ENCODE measurements at regions not wholly inside any gene's neighbourhood (a gene's known extent, or its start where the extent isn't known, plus 50 kb on each side); places are given as distances from the start of the nearest gene placed in this dataset.
"Not testable (repeated sequence)": the region's sequence is repeated elsewhere in the genome, so short reads cannot be mapped to it uniquely, and the experiment has no call there.

DNA sequence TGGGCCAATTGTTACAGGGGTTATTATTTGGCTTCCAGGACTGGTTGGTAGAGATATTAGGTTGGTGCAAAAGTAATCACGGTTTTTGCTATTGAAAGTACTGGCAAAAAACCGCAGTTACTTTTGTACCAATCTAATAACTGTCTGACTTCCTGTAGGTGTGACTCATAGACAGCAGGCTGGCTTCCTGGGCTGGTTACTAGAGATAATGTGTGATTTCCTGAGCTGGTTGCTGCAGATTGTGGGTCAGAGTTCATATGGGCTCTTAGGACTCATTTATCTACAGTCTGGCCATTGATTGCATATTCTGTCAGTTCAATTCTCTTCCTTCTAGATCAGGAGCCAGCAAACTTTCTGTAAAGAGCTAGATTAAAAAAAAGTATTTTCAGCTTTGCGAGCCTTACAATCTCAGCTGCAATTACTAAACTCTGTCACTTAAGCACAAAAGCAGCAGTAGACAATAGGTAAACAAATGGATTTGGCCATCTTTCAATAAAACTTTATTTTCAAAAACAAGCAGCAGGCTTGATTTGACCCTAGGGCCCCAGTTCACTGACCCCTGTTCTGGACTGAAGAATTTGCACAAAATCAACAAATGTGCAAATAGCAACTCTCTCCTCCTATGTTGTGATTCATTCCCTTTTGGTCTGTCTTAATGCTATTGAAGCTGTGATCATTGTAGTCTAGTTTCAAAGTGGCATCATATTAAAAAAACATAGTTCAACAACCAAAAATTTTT, 50.8 kb upstream of the BOD1L1 start:
- Histone ChIP-seq H3K4me3 (no peak overlapping the region), H3K36me3 (no peaks in the 10 kb centered on the region), H3K27ac (no peak overlapping the region), H3K9me3 (peaks cover 13% of the 10 kb centered on the region), H3K4me1 (no peaks in the 10 kb centered on the region), H3K27me3 (ENCODE audit: low read depth) (no peaks in the 10 kb centered on the region)
- DNase-seq, result no peak
- TF ChIP-seq, protein P1, sequence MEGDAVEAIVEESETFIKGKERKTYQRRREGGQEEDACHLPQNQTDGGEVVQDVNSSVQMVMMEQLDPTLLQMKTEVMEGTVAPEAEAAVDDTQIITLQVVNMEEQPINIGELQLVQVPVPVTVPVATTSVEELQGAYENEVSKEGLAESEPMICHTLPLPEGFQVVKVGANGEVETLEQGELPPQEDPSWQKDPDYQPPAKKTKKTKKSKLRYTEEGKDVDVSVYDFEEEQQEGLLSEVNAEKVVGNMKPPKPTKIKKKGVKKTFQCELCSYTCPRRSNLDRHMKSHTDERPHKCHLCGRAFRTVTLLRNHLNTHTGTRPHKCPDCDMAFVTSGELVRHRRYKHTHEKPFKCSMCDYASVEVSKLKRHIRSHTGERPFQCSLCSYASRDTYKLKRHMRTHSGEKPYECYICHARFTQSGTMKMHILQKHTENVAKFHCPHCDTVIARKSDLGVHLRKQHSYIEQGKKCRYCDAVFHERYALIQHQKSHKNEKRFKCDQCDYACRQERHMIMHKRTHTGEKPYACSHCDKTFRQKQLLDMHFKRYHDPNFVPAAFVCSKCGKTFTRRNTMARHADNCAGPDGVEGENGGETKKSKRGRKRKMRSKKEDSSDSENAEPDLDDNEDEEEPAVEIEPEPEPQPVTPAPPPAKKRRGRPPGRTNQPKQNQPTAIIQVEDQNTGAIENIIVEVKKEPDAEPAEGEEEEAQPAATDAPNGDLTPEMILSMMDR (IDR thresholded peaks at IDR 0.05), result no peak
- intact Hi-C loops (cut with DNase I), result no loop called here
- no peak for ATAC-seq

DNA sequence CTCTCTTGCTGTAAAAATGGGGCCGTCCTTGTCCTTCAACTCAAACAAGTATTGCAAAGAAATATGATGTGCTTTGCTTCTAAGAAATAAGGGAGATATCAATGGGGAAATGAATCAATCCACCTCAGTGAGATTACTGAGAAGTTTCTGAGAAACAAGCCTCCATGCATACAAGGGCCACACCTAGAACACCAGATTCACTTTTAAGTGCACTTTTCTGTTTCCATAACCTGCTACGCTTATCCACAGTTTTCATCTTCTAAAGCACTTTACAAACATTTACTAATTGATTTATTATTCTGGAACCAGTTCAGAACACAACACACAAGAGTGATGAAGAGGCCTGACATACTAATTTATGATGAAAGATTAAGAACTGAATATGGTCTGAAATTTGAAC, 54.0 kb upstream of the BOD1L1 start:
- DNase-seq (no peak), ATAC-seq (no peak)
- intact Hi-C loops (cut with DNase I), result no loop called here
- Histone ChIP-seq H3K27ac (no peak overlapping the region), H3K4me1 (no peaks in the 10 kb centered on the region), H3K4me3 (no peak overlapping the region), H3K36me3 (no peaks in the 10 kb centered on the region), H3K9me3 (peaks cover 13% of the 10 kb centered on the region), H3K27me3 (ENCODE audit: low read depth) (no peaks in the 10 kb centered on the region)
- TF ChIP-seq, protein P1 (IDR thresholded peaks at IDR 0.05), result no peak

DNA sequence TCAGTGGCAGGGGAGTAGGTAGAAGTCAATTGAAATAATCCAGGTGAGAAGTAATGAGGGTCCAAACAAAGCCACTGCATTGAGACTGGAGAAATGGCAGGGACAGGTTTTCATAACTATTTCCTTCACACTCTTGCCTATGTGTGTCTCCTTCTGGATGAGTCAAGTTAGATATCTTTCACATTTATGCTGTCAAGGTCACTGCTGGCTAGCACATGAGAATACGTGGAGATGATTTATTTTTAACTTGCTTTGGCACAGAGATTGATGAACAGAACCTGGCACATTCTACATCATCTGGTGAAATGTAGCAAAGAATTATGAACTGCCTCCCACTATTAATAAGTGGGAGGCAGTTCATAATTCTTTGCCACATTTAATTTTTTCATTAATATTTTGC, 66.7 kb upstream of the BOD1L1 start:
- ATAC-seq, result no peak

DNA sequence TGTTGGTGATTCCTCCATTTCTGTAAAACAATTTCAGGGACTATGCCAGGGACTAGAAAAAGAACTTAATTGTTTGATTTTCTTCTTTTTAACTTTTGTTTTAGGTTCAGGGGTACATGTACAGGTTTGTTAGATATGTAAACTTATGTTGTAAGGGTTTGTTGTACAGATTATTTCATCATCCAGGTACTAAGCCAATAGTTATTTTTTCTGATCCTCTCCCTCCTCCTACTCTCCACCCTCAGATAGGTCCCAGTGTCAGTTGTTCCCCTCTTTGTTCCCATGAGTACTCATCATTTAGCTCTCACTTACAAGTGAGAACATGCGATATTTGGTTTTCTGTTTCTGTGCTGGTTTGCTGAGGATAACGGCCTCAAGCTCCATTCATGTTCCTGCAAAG, 70.8 kb upstream of the BOD1L1 start:
- Histone ChIP-seq H3K36me3 (no peaks in the 10 kb centered on the region), H3K4me3 (no peak overlapping the region), H3K4me1 (no peaks in the 10 kb centered on the region), H3K27me3 (ENCODE audit: low read depth) (no peaks in the 10 kb centered on the region), H3K9me3 (no peaks in the 10 kb centered on the region), H3K27ac (no peak overlapping the region)
- TF ChIP-seq, protein P1 (IDR thresholded peaks at IDR 0.05), result no peak
- DNase-seq (no peak), ATAC-seq (no peak)
- intact Hi-C loops (cut with DNase I), result no loop called here

More for the DNA sequence above, 66.7 kb upstream of the BOD1L1 start:
- DNase-seq, result no peak
- H3K27me3 ChIP-seq (ENCODE audit: low read depth), result no peaks in the 10 kb centered on the region
- intact Hi-C loops (cut with DNase I), result no loop called here
- no peak overlapping the region for H3K27ac ChIP-seq
- H3K36me3 ChIP-seq, result no peaks in the 10 kb centered on the region
- H3K4me3 ChIP-seq, result no peak overlapping the region
- H3K9me3 ChIP-seq, result no peaks in the 10 kb centered on the region
- TF ChIP-seq, protein P1 (IDR thresholded peaks at IDR 0.05), result no peak
- H3K4me1 ChIP-seq, result no peaks in the 10 kb centered on the region

DNA sequence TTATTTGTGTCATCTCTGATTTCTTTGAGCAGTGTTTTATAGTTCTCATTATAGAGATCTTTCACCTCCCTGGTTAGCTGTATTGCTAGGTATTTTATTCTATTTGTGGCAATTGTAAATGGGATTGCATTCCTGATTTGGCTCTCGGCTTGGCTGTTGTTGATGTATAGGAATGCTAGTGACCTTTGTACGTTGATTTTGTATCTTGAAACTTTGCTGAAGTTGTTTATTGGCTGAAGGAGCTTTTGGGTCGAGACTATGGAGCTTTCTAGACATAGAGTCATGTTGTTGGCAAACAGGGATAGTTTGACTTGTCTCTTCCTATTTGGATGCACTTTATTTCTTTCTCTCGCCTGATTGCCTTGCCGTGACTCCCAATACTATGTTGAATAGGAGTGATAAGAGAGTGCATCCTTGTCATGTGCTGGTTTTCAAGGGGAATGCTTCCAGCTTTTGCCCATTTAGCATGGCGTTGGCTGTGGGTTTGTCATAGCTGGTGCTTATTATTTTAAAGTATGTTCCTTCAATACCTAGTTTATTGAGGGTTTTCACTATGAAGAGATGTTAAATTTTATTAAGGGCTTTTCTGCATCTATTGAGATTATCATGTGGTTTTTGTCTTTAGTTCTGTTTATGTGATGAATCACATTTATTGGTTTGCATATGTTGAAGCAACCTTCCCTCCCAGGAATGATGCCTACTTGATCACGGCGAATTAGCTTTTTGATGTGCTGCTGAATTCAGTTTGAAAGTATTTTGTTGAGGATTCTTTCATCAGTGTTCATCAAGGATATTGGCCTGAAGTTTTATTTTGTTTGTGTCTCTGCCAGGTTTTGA, 72.7 kb upstream of the BOD1L1 start:
- intact Hi-C loops (cut with DNase I), result no loop called here
- Histone ChIP-seq H3K9me3 (no peaks in the 10 kb centered on the region), H3K4me1 (no peaks in the 10 kb centered on the region), H3K4me3 (no peak overlapping the region), H3K27ac (no peak overlapping the region), H3K36me3 (no peaks in the 10 kb centered on the region), H3K27me3 (ENCODE audit: low read depth) (no peaks in the 10 kb centered on the region)
- no peak for DNase-seq
- TF ChIP-seq, protein P1 (IDR thresholded peaks at IDR 0.05), result no peak
- no peak for ATAC-seq

DNA sequence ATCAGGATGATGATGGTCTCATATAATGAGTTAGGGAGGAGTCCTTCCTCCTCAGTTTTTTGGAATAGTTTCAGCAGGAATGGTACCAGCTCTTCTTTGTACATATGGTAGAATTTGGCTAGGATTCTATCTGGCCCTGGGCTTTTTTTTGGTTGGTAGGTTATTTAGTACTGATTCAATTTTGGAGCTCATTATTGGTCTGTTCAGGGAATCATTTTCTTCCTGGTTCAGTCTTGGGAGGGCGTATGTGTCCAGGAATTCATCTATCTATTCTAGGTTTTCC, 73.3 kb upstream of the BOD1L1 start:
- H3K4me1 ChIP-seq; ATAC-seq; DNase-seq; H3K27me3 ChIP-seq (ENCODE audit: low read depth); H3K27ac ChIP-seq; intact Hi-C loops (cut with DNase I); H3K9me3 ChIP-seq; H3K36me3 ChIP-seq; H3K4me3 ChIP-seq: not testable (repeated sequence)

All from lower lobe of right lung (tissue), 2 donors.